HCT116 (cell line): ENCODE measurements at regions not wholly inside any gene's neighbourhood (a gene's known extent, or its start where the extent isn't known, plus 50 kb on each side); places are given as distances from the start of the nearest gene placed in this dataset.

Source experiments
- ATAC-seq: fragments of 200-7000 bp; cut with Tn5 transposase; 2 replicates; pipeline ENCODE4 v1.9.1; 2020; ENCODE audit warnings: mild to moderate bottlenecking, moderate library complexity
- BruUV-seq: library from RNA; stranded (reverse); fragments of 400-500 nt; replicated peaks from 2 replicates; lab custom pipeline; 2021; lab: Mats Ljungman, UMichigan
- CTCF ChIA-PET: fragments of 300-600 bp; sonication (Branson Sonifier 250); formaldehyde crosslinking; loops from one replicate; lab custom pipeline; 2021; ENCODE audit warnings: antibody characterized with exemption; lab: Charles Lee
- POLR2A ChIA-PET: fragments of 300-600, 350-600 bp; sonication (Branson Sonifier 250); formaldehyde crosslinking; loops from one replicate; lab custom pipeline; 2021; ENCODE audit warnings: antibody characterized with exemption; lab: Charles Lee
- RAD21 ChIA-PET, 2 experiments: fragments of 300-600 bp; sonication (Branson Sonifier 250); formaldehyde crosslinking; loops; one replicate each; lab custom pipeline; 2023; ENCODE audit warnings: low total read pairs in 2 of 2; ENCODE audit not compliant: uncharacterized antibody in 2 of 2, unreplicated experiment in 2 of 2, low non-redundant PET in 1 of 2; lab: Charles Lee
- DNase-seq: peaks from one replicate; pipeline ENCODE4 v3.0.0-alpha.2; 2010; ENCODE audit warnings: low read depth, low spot score
- H2AFZ ChIP-seq: fragments of 200-600 bp; shearing (Covaris generic), sonication (generic); 2 replicates; pipeline ENCODE4 v1.6.1; 2017; ENCODE audit warnings: low read depth, mixed run types, mixed read lengths, antibody characterized with exemption, low read length; ENCODE audit not compliant: poor library complexity, severe bottlenecking
- H3K27ac ChIP-seq: 2 replicates; pipeline ENCODE4 v1.5.1; 2012; ENCODE audit warnings: low read depth, low read length
- H3K27me3 ChIP-seq: fragments of 200-600 bp; sonication (generic); 2 replicates; pipeline ENCODE4 v1.6.1; 2016; ENCODE audit warnings: mixed run types, low read length, mixed read lengths; ENCODE audit not compliant: insufficient read depth
- H3K36me3 ChIP-seq, 2 experiments: fragments of 200-500 bp in 1 of 2; fragments of 200-600 bp in 1 of 2; sonication (Bioruptor generic) in 1 of 2; sonication (generic) in 1 of 2; 2 replicates each; pipeline versions ENCODE4 v1.5.1 to v1.6.1; 2014 to 2016; ENCODE audit warnings: low read length in 2 of 2, inconsistent platforms in 1 of 2, mixed read lengths in 1 of 2, mixed run types in 1 of 2; ENCODE audit not compliant: insufficient read depth in 2 of 2, control insufficient read depth in 1 of 2
- H3K4me1 ChIP-seq, 2 experiments: fragments of 200-600 bp in 1 of 2; sonication (generic) in 1 of 2; 2 replicates each; pipeline versions ENCODE4 v1.5.1 to v1.6.1; 2012 to 2017; ENCODE audit warnings: low read length in 2 of 2, inconsistent platforms in 1 of 2, mild to moderate bottlenecking in 1 of 2, mixed read lengths in 1 of 2, mixed run types in 1 of 2, moderate library complexity in 1 of 2; ENCODE audit not compliant: insufficient read depth in 2 of 2, control insufficient read depth in 1 of 2
- H3K4me2 ChIP-seq: fragments of 200-600 bp; sonication (generic); 2 replicates; pipeline ENCODE4 v1.6.1; 2017; ENCODE audit warnings: mixed run types, low read length, mixed read lengths
- H3K4me3 ChIP-seq, 2 experiments: fragments of 200-600 bp in 1 of 2; sonication (generic) in 1 of 2; replicated peaks in 1 of 2; 2 replicates each; pipeline ENCODE4 v1.5.1; 2011 to 2016; ENCODE audit warnings: low read length in 2 of 2, control low read depth in 1 of 2, low read depth in 1 of 2, mild to moderate bottlenecking in 1 of 2, mixed read lengths in 1 of 2, mixed run types in 1 of 2
- H3K79me2 ChIP-seq: fragments of 200-600 bp; sonication (generic); 2 replicates; pipeline ENCODE4 v1.6.1; 2017; ENCODE audit warnings: mild to moderate bottlenecking, mixed run types, low read length, moderate library complexity, mixed read lengths; ENCODE audit not compliant: insufficient read depth
- H3K9ac ChIP-seq: fragments of 200-600 bp; sonication (generic); 2 replicates; pipeline ENCODE4 v1.6.1; 2016; ENCODE audit warnings: low read length, mixed read lengths
- H3K9me2 ChIP-seq: fragments of 200-600 bp; sonication (generic), shearing (Covaris generic); 2 replicates; pipeline ENCODE4 v1.6.1; 2017; ENCODE audit warnings: mixed run types, mild to moderate bottlenecking, moderate library complexity; ENCODE audit not compliant: insufficient read depth
- H3K9me3 ChIP-seq, 2 experiments: fragments of 200-500 bp in 1 of 2; fragments of 200-600 bp in 1 of 2; sonication (Bioruptor generic) in 1 of 2; sonication (generic) in 1 of 2; 2 replicates each; pipeline ENCODE4 v1.6.1; 2014 to 2017; ENCODE audit warnings: low read length in 2 of 2, mixed read lengths in 2 of 2, inconsistent platforms in 1 of 2, low read depth in 1 of 2, mild to moderate bottlenecking in 1 of 2, mixed run types in 1 of 2, moderate library complexity in 1 of 2; ENCODE audit not compliant: control insufficient read depth in 1 of 2, insufficient read depth in 1 of 2
- H4K20me1 ChIP-seq: fragments of 200-600 bp; sonication (generic), shearing (Covaris generic); 2 replicates; pipeline ENCODE4 v1.6.1; 2017; ENCODE audit warnings: mixed run types, mild to moderate bottlenecking, moderate library complexity; ENCODE audit not compliant: insufficient read depth
- ATF3 ChIP-seq: IDR thresholded peaks from 2 replicates; pipeline ENCODE4 v1.6.1; 2012
- CBX3 ChIP-seq: IDR thresholded peaks from 2 replicates; pipeline ENCODE4 v1.6.1; 2012; ENCODE audit warnings: low read depth
- CEBPB ChIP-seq: IDR thresholded peaks from 2 replicates; pipeline ENCODE4 v1.6.1; 2012; ENCODE audit warnings: low read depth
- EZH2phosphoT487 ChIP-seq: fragments of 200-600 bp; IDR thresholded peaks from 2 replicates; pipeline ENCODE4 v1.6.1; 2018; ENCODE audit warnings: antibody characterized with exemption, borderline replicate concordance
- FOSL1 ChIP-seq: IDR thresholded peaks from 2 replicates; pipeline ENCODE4 v1.6.1; 2012; ENCODE audit warnings: low read depth
- POLR2A ChIP-seq: IDR thresholded peaks from 2 replicates; pipeline ENCODE4 v1.7.0; 2011; ENCODE audit warnings: borderline replicate concordance; ENCODE audit not compliant: insufficient read depth, insufficient read length; ENCODE audit errors: extremely low read depth
- POLR2AphosphoS5 ChIP-seq: IDR thresholded peaks from 2 replicates; pipeline ENCODE4 v1.6.1; 2011; ENCODE audit warnings: mild to moderate bottlenecking, low read depth, low read length, moderate library complexity
- RAD21 ChIP-seq: IDR thresholded peaks from 2 replicates; pipeline ENCODE4 v1.6.1; 2012; ENCODE audit warnings: low read depth, mild to moderate bottlenecking
- REST ChIP-seq: IDR thresholded peaks from 2 replicates; pipeline ENCODE4 v1.6.1; 2012; ENCODE audit warnings: low read depth
- SIN3A ChIP-seq: IDR thresholded peaks from 2 replicates; pipeline ENCODE4 v1.6.1; 2012; ENCODE audit warnings: low read depth
- SP1 ChIP-seq: IDR thresholded peaks from 2 replicates; pipeline ENCODE4 v1.6.1; 2012; ENCODE audit warnings: low read depth
- TCF7L2 ChIP-seq: IDR thresholded peaks from 2 replicates; pipeline ENCODE4 v1.7.0; 2011; ENCODE audit warnings: borderline replicate concordance, inconsistent platforms; ENCODE audit not compliant: insufficient read depth, insufficient read length; ENCODE audit errors: extremely low read depth
- YY1 ChIP-seq: IDR thresholded peaks from 2 replicates; pipeline ENCODE4 v1.6.1; 2011; ENCODE audit warnings: low read length, low read depth, moderate library complexity, mild to moderate bottlenecking; ENCODE audit not compliant: insufficient replicate concordance; ENCODE audit errors: extremely low read depth
- intact Hi-C: fragments of 100-400 bp; cut with micrococcal nuclease; formaldehyde crosslinking; loops from 2 replicates; pipeline ENCODE4 v1.10.0; 2022

GRCh38 chr16:79839466-79840341, 239.2 kb upstream of the MAF start:
- H3K4me3 ChIP-seq: no peak overlapping the region
- no peak for TF ChIP-seq REST
- TF ChIP-seq TCF7L2: no peak
- TF ChIP-seq ATF3: no peak
- no peak for TF ChIP-seq SIN3A
- no peak for TF ChIP-seq CEBPB
- no peak for TF ChIP-seq RAD21
- no peak for TF ChIP-seq POLR2AphosphoS5
- no peak for TF ChIP-seq EZH2phosphoT487
- TF ChIP-seq FOSL1: no peak
- TF ChIP-seq SP1: no peak
- no peak for TF ChIP-seq YY1
- TF ChIP-seq POLR2A: no peak
- TF ChIP-seq CBX3: no peak
- no peaks in the 10 kb centered on the region for H3K36me3 ChIP-seq
- H3K4me1 ChIP-seq: no peaks in the 10 kb centered on the region
- no peak overlapping the region for H3K4me2 ChIP-seq
- BruUV-seq: no TSS peak
- no peak overlapping the region for H2AFZ ChIP-seq
- H3K27ac ChIP-seq: no peak overlapping the region
- ChIA-PET RAD21 (no interaction called here), POLR2A (no interaction called here), CTCF (no interaction called here)
- DNase-seq (no peak), ATAC-seq (no peak)
- H3K9ac ChIP-seq: no peak overlapping the region
- intact Hi-C loops: no loop called here
- no peaks in the 10 kb centered on the region for H3K79me2 ChIP-seq
- H4K20me1 ChIP-seq: no peaks in the 10 kb centered on the region
- no peaks in the 10 kb centered on the region for H3K27me3 ChIP-seq
- no peaks in the 10 kb centered on the region for H3K9me2 ChIP-seq
- peaks cover 35 to 49% of the 10 kb centered on the region in 2 experiments; a peak in 2 of 4 replicates for H3K9me3 ChIP-seq
